Neural cell (in vitro differentiated cells): ENCODE measurements at regions not wholly inside any gene's neighbourhood (a gene's known extent, or its start where the extent isn't known, plus 50 kb on each side); places are given as distances from the start of the nearest gene placed in this dataset.
"Not testable (repeated sequence)": the region's sequence is repeated elsewhere in the genome, so short reads cannot be mapped to it uniquely, and the experiment has no call there.

Source experiments
- H2AFZ ChIP-seq: fragments of 200-600, 300-800 bp; sonication (generic), shearing (Covaris generic); 2 replicates; pipeline ENCODE4 v1.6.0; 2014; ENCODE audit warnings: low read depth, mild to moderate bottlenecking, antibody characterized with exemption, low read length, moderate library complexity
- H3F3A ChIP-seq: fragments of 200-600 bp; shearing (Covaris generic); 2 replicates; pipeline ENCODE4 v1.6.1; 2016; ENCODE audit warnings: mild to moderate bottlenecking, moderate library complexity, mixed read lengths, antibody characterized with exemption, low read length; ENCODE audit not compliant: insufficient read depth, poor library complexity, severe bottlenecking
- H3K27ac ChIP-seq: fragments of 200-600, 300-800 bp; sonication (generic), shearing (Covaris generic); 2 replicates; pipeline ENCODE4 v1.5.1; 2014; ENCODE audit warnings: mild to moderate bottlenecking, low read length, moderate library complexity
- H3K27me3 ChIP-seq: fragments of 300-800, 200-600 bp; sonication (generic), shearing (Covaris generic); 2 replicates; pipeline ENCODE4 v1.6.0; 2014; ENCODE audit warnings: mild to moderate bottlenecking, low read depth, low read length, moderate library complexity; ENCODE audit not compliant: insufficient read depth
- H3K36me3 ChIP-seq: fragments of 300-800, 200-600 bp; sonication (generic), shearing (Covaris generic); 2 replicates; pipeline ENCODE4 v1.5.1; 2014; ENCODE audit warnings: mild to moderate bottlenecking, antibody characterized with exemption, low read length, moderate library complexity; ENCODE audit not compliant: insufficient read depth
- H3K4me2 ChIP-seq: fragments of 300-800, 200-600 bp; sonication (generic), shearing (Covaris generic); 2 replicates; pipeline ENCODE4 v1.6.0; 2014; ENCODE audit warnings: mild to moderate bottlenecking, low read length
- H3K4me3 ChIP-seq: fragments of 300-800, 200-600 bp; sonication (generic), shearing (Covaris generic); 2 replicates; pipeline ENCODE4 v1.5.1; 2014; ENCODE audit warnings: mild to moderate bottlenecking, low read length, moderate library complexity
- H3K79me2 ChIP-seq: fragments of 200-600 bp; shearing (Covaris generic); replicated peaks from 2 replicates; pipeline ENCODE4 v1.6.0; 2014; ENCODE audit warnings: mild to moderate bottlenecking, low read length, moderate library complexity; ENCODE audit not compliant: insufficient read depth
- H3K9ac ChIP-seq: fragments of 300-800, 200-600 bp; sonication (generic), shearing (Covaris generic); 2 replicates; pipeline ENCODE4 v1.6.1; 2016; ENCODE audit warnings: mild to moderate bottlenecking, low read length, mixed read lengths
- H3K9me2 ChIP-seq: fragments of 200-600 bp; shearing (Covaris generic); 2 replicates; pipeline ENCODE4 v1.6.1; 2016; ENCODE audit warnings: mild to moderate bottlenecking, low read length, mixed read lengths; ENCODE audit not compliant: insufficient read depth
- H3K9me3 ChIP-seq: fragments of 200-600, 300-800 bp; sonication (generic), shearing (Covaris generic); 2 replicates; pipeline ENCODE4 v1.6.1; 2016; ENCODE audit warnings: mild to moderate bottlenecking, mixed run types, low read length, moderate library complexity, mixed read lengths
- H4K20me1 ChIP-seq: fragments of 200-600 bp; shearing (Covaris generic); 2 replicates; pipeline ENCODE4 v1.6.1; 2016; ENCODE audit warnings: mild to moderate bottlenecking, mixed run types; ENCODE audit not compliant: insufficient read depth
- CTCF ChIP-seq: fragments of 450-650 bp; IDR thresholded peaks from 2 replicates; pipeline ENCODE4 v1.5.1; 2014; ENCODE audit warnings: antibody characterized with exemption, mild to moderate bottlenecking, moderate library complexity; ENCODE audit not compliant: poor library complexity, severe bottlenecking
- EP300 ChIP-seq: fragments of 450-650 bp; conservative IDR thresholded peaks from 2 replicates; pipeline ENCODE4 v1.6.1; 2014; ENCODE audit warnings: antibody characterized with exemption, mild to moderate bottlenecking, moderate library complexity; ENCODE audit not compliant: poor library complexity, severe bottlenecking
- EZH2 ChIP-seq: fragments of 200-600, 300-800 bp; shearing (Covaris generic), sonication (generic); IDR thresholded peaks from 2 replicates; pipeline ENCODE4 v1.6.1; 2014; ENCODE audit warnings: antibody characterized with exemption, low read length, borderline replicate concordance, mild to moderate bottlenecking; ENCODE audit not compliant: insufficient read depth, poor library complexity, severe bottlenecking
- MXI1 ChIP-seq: fragments of 450-650 bp; conservative IDR thresholded peaks from 2 replicates; pipeline ENCODE4 v1.6.1; 2014; ENCODE audit warnings: antibody characterized with exemption, mild to moderate bottlenecking; ENCODE audit not compliant: poor library complexity, severe bottlenecking
- POLR2AphosphoS5 ChIP-seq: IDR thresholded peaks from 2 replicates; pipeline ENCODE4 v1.6.1; 2012
- RAD21 ChIP-seq: fragments of 450-650 bp; conservative IDR thresholded peaks from 2 replicates; pipeline ENCODE4 v1.6.1; 2014; ENCODE audit warnings: antibody characterized with exemption, mild to moderate bottlenecking, moderate library complexity
- REST ChIP-seq: IDR thresholded peaks from 2 replicates; pipeline ENCODE4 v1.6.1; 2012; ENCODE audit warnings: borderline replicate concordance
- SMC3 ChIP-seq: fragments of 450-650 bp; conservative IDR thresholded peaks from 2 replicates; pipeline ENCODE4 v1.6.1; 2014; ENCODE audit warnings: antibody characterized with exemption, mild to moderate bottlenecking, moderate library complexity; ENCODE audit not compliant: poor library complexity
- TAF1 ChIP-seq: IDR thresholded peaks from 2 replicates; pipeline ENCODE4 v1.6.1; 2012; ENCODE audit warnings: low read depth

GRCh38 chr5:30498972-30499371 lies 694.5 kb upstream of the CDH6 start:
- Histone ChIP-seq H3K4me3 (no peak overlapping the region), H4K20me1 (no peaks in the 10 kb centered on the region), H3K79me2 (no peaks in the 10 kb centered on the region), H3K27me3 (no peaks in the 10 kb centered on the region), H3K9me3 (no peaks in the 10 kb centered on the region), H3K9ac (no peak overlapping the region), H3K27ac (no peak overlapping the region), H3K36me3 (no peaks in the 10 kb centered on the region), H3F3A (no peaks in the 10 kb centered on the region), H3K4me2 (no peak overlapping the region), H3K9me2 (no peaks in the 10 kb centered on the region), H2AFZ (no peak overlapping the region)
- TF ChIP-seq TAF1 (no peak), EP300 (no peak), REST (no peak), EZH2 (no peak), SMC3 (no peak)

- not testable (repeated sequence) for H3K9me2 ChIP-seq, H3K9me3 ChIP-seq, H3K36me3 ChIP-seq, H3K9ac ChIP-seq, H3K27me3 ChIP-seq, H3F3A ChIP-seq, H2AFZ ChIP-seq, H3K4me2 ChIP-seq, H3K4me3 ChIP-seq, H3K79me2 ChIP-seq, H4K20me1 ChIP-seq, H3K27ac ChIP-seq
Measured at GRCh38 chr5:30498509-30498908, 695.0 kb upstream of the CDH6 start.

GRCh38 chr5:30494113-30494512 lies 699.4 kb upstream of the CDH6 start:
- H3F3A ChIP-seq, H3K9ac ChIP-seq, H4K20me1 ChIP-seq, H3K36me3 ChIP-seq, H3K9me3 ChIP-seq, H3K4me2 ChIP-seq, H3K27ac ChIP-seq, H2AFZ ChIP-seq, H3K79me2 ChIP-seq, H3K9me2 ChIP-seq, H3K27me3 ChIP-seq, H3K4me3 ChIP-seq: not testable (repeated sequence)

- TF ChIP-seq TAF1: no peak
- TF ChIP-seq MXI1: no peak
- no peak for TF ChIP-seq CTCF
- TF ChIP-seq REST: no peak
- no peak for TF ChIP-seq SMC3
- no peak for TF ChIP-seq EP300
- no peak for TF ChIP-seq POLR2AphosphoS5
- TF ChIP-seq EZH2: no peak
- no peak for TF ChIP-seq RAD21
- Histone ChIP-seq H3K4me3 (no peak overlapping the region), H3K36me3 (no peaks in the 10 kb centered on the region), H3K79me2 (no peaks in the 10 kb centered on the region), H2AFZ (no peak overlapping the region), H3K9me3 (peaks cover 5% of the 10 kb centered on the region), H3K4me2 (no peak overlapping the region), H3F3A (no peaks in the 10 kb centered on the region), H3K9me2 (no peaks in the 10 kb centered on the region), H3K27ac (no peak overlapping the region), H3K9ac (no peak overlapping the region), H3K27me3 (no peaks in the 10 kb centered on the region), H4K20me1 (no peaks in the 10 kb centered on the region)
Measured at GRCh38 chr5:30479104-30479503, 714.4 kb upstream of the CDH6 start.
